Nucleus accumbens (tissue), 56 donors: ENCODE measurements at regions not wholly inside any gene's neighbourhood (a gene's known extent, or its start where the extent isn't known, plus 50 kb on each side); places are given as distances from the start of the nearest gene placed in this dataset.

Experiments used
- DNase-seq, 56 donors: peaks; one replicate each; lab custom pipeline; 2025; lab: John Stamatoyannopoulos, UW

- DNase-seq: peak in 1 of 56 donors; percentile 3
Measured at GRCh38 chr5:133675376-133676154, 63.2 kb upstream of the FSTL4 start.

- no peak for DNase-seq
Measured at GRCh38 chr5:133670336-133670735, 58.0 kb upstream of the FSTL4 start.

- DNase-seq: no peak
Measured at GRCh38 chr5:133669472-133669871, 57.1 kb upstream of the FSTL4 start.

GRCh38 chr5:133668458-133668857 is 56.1 kb upstream of the FSTL4 start:
- DNase-seq: no peak

- no peak for DNase-seq
Measured at GRCh38 chr5:133667217-133667616, 54.9 kb upstream of the FSTL4 start.

- DNase-seq: no peak
Measured at GRCh38 chr5:133665571-133665970, 53.2 kb upstream of the FSTL4 start.

- no peak for DNase-seq
Measured at GRCh38 chr5:133664422-133664821, 52.1 kb upstream of the FSTL4 start.

GRCh38 chr5:133663397-133664054 is 51.2 kb upstream of the FSTL4 start:
- DNase-seq: no peak

- no peak for DNase-seq
Measured at GRCh38 chr5:133662578-133662977, 50.2 kb upstream of the FSTL4 start.
